ENCODE measurements at regions not wholly inside any gene's neighbourhood (a gene's known extent, or its start where the extent isn't known, plus 50 kb on each side); places are given as distances from the start of the nearest gene placed in this dataset.

- TF ChIP-seq CTCF (IDR thresholded peaks at IDR 0.05), result no peak
- Mint-ChIP-seq H3K36me3 (ENCODE audit: low read depth) (no peaks in the 10 kb centered on the region), H3K27ac (no peak overlapping the region), H3K4me1 (no peaks in the 10 kb centered on the region), H3K9me3 (peaks cover 3% of the 10 kb centered on the region), H3K27me3 (no peaks in the 10 kb centered on the region), H3K4me3 (no peak overlapping the region)
- POLR2A ChIA-PET, result no interaction called here
- no peak for DNase-seq
- ATAC-seq (ENCODE audit: low read depth), result no peak
- intact Hi-C loops (cut with micrococcal nuclease), result no loop called here
- CTCF ChIA-PET, result no interaction called here
Observed at GRCh38 chr18:30929718-30930117, 112.8 kb downstream of the DSC3 start.

- H3K27ac Mint-ChIP-seq, result no peak overlapping the region
- H3K27me3 Mint-ChIP-seq, result no peaks in the 10 kb centered on the region
Observed at GRCh38 chr18:30929065-30929464, 113.5 kb downstream of the DSC3 start.

GRCh38 chr18:30927517-30928075 lies 114.9 kb downstream of the DSC3 start:
- no peaks in the 10 kb centered on the region for H3K36me3 Mint-ChIP-seq (ENCODE audit: low read depth)
- ChIA-PET POLR2A (no interaction called here), CTCF (no interaction called here)
- no peaks in the 10 kb centered on the region for H3K27me3 Mint-ChIP-seq
- H3K4me1 Mint-ChIP-seq, result no peaks in the 10 kb centered on the region
- ATAC-seq (ENCODE audit: low read depth), result no peak
- intact Hi-C loops (cut with micrococcal nuclease), result no loop called here
- no peak overlapping the region for H3K27ac Mint-ChIP-seq
- H3K9me3 Mint-ChIP-seq, result peaks cover 7% of the 10 kb centered on the region
- DNase-seq, result no peak
- H3K4me3 Mint-ChIP-seq, result no peak overlapping the region
- TF ChIP-seq CTCF (IDR thresholded peaks at IDR 0.05), result no peak

More at GRCh38 chr18:30929065-30929464, 113.5 kb downstream of the DSC3 start:
- ATAC-seq (ENCODE audit: low read depth) (no peak), DNase-seq (no peak)
- ChIA-PET POLR2A (no interaction called here), CTCF (no interaction called here)
- Mint-ChIP-seq H3K4me3 (no peak overlapping the region), H3K4me1 (no peaks in the 10 kb centered on the region), H3K36me3 (ENCODE audit: low read depth) (no peaks in the 10 kb centered on the region), H3K9me3 (peaks cover 7% of the 10 kb centered on the region)
- TF ChIP-seq CTCF (IDR thresholded peaks at IDR 0.05), result no peak
- intact Hi-C loops (cut with micrococcal nuclease), result no loop called here

- no peak for TF ChIP-seq CTCF (IDR thresholded peaks at IDR 0.05)
- Mint-ChIP-seq H3K27ac (no peak overlapping the region), H3K4me1 (no peaks in the 10 kb centered on the region), H3K9me3 (peaks cover 5% of the 10 kb centered on the region), H3K27me3 (no peaks in the 10 kb centered on the region), H3K36me3 (ENCODE audit: low read depth) (no peaks in the 10 kb centered on the region), H3K4me3 (no peak overlapping the region)
- intact Hi-C loops (cut with micrococcal nuclease), result no loop called here
- no peak for DNase-seq
- ChIA-PET CTCF (no interaction called here), POLR2A (no interaction called here)
- ATAC-seq (ENCODE audit: low read depth), result no peak
Observed at GRCh38 chr18:30927042-30927441, 115.5 kb downstream of the DSC3 start.

- H3K4me1 Mint-ChIP-seq, result no peaks in the 10 kb centered on the region
- intact Hi-C loops (cut with micrococcal nuclease), result no loop called here
- POLR2A ChIA-PET, result no interaction called here
- ATAC-seq (ENCODE audit: low read depth) (no peak), DNase-seq (no peak)
- no peak overlapping the region for H3K27ac Mint-ChIP-seq
- H3K27me3 Mint-ChIP-seq, result no peaks in the 10 kb centered on the region
- CTCF ChIA-PET, result no interaction called here
- H3K9me3 Mint-ChIP-seq, result peaks cover 5% of the 10 kb centered on the region
- no peak for TF ChIP-seq CTCF (IDR thresholded peaks at IDR 0.05)
- H3K4me3 Mint-ChIP-seq, result no peak overlapping the region
- no peaks in the 10 kb centered on the region for H3K36me3 Mint-ChIP-seq (ENCODE audit: low read depth)
Observed at GRCh38 chr18:30925795-30926194, 116.7 kb downstream of the DSC3 start.
